Stimulated activated CD4-positive, alpha-beta T cell treated with anti-CD3 and anti-CD28 coated beads, Interleukin-15, amount 100 ng/mL, for 48 hours (primary cell): ENCODE measurements at regions not wholly inside any gene's neighbourhood (a gene's known extent, or its start where the extent isn't known, plus 50 kb on each side); places are given as distances from the start of the nearest gene placed in this dataset.

ENCODE experiments used
- DNase-seq, 2 donors: peaks; one replicate each; pipeline ENCODE4 v3.0.0-alpha.2; 2020; ENCODE audit warnings: low read depth in 2 of 2

DNA sequence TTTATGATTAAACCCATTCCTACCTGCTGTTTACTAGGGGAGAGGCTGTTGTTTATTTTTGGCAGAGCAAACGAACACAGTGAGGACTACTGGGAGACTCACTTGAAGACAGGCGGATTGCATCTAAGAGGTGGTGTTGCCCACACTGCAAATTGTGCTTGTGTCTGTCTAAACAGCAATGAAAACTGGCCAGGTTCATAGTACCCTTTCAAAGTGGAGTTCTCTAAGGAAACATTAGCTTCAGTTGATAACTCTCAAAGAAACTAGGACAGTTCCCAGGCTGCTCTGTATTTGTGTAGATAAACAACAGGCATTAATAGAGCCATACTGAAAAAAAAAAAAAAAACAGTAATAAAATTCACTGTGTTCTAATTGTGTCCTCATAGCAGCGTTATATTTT is 466.0 kb upstream of the RGS6 start:
- DNase-seq = no peak

DNA sequence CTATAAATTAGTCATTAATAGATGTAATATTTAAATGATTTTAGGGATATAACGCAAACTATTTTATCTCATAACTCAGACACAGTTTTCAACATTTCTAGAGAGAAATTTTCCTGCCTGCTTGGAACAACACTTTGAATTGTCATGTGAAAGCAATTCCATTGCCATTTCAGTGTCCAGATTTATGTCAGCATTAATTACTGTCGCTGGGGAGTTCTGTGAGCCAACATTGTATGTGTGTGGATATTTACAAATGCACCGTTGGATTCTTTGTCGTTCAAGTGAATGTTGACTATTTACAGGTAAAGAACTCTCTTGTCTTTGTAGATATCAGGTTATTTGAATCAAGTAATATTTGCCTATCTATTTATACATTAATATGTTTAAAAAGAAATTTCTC is 465.3 kb upstream of the RGS6 start:
- DNase-seq = no peak

DNA sequence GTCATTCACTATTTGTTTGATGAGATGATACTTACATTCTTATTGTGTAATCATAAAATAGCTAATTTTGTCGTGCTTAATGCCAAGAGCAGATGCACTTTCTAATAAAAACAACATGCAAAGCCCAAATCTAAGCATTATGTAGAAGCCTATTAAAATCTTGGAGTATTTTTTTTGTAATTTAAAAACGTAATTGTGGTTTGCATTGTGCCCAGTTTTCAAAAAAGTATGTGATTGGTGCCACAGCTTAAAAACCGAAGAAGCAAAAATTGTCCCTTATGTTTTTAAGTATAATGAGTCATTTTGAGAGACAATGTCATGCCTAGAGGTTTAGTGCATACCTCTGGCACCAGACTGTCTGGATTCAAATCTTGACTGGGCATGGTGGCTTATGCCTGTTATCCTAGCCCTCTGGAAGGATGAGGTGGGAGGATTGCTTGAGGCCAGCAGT is 464.8 kb upstream of the RGS6 start:
- DNase-seq = no peak

DNA sequence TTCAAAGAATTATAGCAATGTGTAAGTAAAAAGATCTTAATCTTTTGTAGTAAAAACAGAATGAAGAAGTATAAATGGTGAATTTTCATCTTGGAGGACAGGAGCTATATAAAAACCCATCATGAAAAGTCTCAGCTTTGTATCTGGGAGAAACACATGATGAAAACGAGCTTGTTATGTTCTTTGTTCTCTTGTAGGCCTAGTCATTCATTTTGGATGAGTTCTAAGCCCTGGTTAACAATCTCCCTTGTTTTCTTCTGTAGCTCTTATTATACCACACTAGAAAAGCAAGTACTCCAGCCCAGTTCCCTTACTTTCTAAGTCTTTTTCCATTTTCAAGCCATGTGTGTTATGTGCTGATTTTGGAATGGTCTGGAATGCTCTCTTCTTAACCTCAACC is 463.5 kb upstream of the RGS6 start:
- no peak for DNase-seq

DNA sequence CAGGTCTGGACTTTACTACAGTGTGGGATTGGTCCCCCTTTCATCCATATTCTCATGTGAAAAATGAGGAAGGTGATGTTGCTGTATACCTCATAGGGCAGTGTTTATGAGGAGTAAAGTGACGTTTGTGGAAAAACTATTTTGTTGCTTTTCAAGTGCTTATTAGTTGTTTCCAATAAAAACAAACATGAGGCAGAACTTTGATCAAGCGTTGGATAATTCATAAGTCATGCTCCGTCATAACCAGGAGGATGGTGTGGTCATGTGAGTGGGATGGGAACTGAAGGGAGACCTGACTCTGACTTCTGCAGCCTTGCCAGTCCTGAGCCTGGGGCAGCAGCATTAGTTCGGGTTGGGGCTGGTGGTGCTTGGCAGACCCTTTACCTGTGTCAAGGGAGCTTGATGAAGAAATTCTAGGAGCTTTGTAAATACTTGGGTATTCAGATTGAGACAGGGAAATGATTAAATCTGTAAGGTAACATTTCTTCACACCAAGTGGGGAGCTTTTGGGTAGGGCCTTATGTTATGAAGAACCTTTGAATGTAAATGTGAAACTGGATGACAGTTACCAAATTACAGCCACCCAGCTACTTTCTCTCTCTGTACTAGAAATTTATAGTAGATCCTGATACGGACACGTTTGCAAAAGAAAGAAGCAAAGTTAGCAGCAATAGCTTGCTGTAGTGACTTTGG is 462.4 kb upstream of the RGS6 start:
- no peak for DNase-seq

DNA sequence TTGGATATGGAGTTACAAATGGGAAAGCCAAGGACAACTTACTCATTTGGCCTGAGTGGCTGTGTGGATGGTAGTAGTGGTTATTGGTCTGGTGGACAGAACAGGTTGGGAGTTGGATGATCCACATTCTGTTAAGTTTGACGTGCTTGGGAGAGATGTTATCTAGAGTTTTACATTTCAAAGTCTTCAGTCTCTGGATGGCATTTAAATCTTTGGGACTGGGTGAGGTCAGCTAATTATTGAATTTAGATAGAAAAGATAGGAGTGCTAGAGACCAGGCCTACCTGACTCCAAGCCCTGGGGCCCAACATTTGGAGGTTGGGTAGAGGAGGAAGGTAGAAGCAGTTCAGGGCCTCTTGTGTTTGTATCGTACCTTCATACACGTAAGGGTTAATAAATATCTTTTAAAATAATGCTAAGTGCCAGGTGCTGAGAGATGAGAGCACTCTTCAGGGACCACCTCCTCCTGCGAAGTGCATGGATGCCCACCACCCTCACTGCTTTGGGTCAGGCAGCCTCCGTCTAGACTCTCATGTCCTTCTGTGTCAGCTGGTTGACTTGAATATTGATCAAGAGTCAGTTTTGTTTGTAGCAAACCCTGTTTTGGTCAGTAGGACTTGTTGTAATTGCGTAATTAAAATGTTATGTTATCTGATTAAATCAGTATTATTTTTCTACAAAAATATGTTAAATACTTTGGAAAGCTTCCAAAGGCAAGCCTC is 460.4 kb upstream of the RGS6 start:
- no peak for DNase-seq

DNA sequence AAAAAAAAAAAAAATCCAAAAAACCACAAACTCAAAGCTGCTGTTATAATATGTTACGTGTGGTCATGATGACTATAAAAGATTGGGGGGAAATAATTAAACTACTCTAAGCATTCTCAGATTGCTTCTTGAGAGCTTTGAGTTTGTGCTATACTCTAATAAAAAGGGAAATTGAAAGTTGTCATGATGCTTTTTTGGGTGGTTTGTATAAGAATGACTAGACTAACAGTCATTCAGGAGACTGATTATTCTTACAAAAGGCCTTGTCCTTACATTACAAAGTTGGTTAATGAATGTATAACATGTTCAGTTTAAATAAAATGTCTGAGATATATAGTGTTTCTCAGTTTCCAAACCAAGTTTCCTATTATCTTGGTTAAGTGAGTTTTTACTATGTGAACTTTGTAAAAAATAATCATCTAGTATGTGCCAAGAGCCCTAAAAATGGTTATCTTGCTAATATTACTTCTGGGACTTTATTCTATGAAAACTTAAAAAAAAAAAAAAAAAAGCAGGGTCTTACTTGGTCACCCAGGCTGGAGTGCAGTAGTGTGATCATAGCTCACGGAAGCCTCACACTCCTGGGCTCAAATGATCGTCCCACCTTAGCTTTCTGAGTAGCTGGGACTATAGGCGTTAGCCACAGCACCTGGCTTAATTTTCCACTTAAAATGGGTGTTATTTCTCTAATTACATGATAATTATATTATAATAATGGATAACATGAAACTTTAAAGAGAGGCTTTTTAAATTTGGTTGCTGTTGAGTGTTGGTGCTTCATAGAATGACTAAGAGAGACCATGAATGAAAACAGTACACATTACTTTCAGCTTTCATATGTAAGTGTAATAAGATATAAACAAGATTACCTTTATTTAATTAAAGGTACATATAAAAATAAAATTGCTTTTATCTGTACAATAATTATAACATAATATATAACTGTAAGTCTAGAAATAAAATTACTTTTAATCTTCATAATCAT is 459.6 kb upstream of the RGS6 start:
- no peak for DNase-seq

DNA sequence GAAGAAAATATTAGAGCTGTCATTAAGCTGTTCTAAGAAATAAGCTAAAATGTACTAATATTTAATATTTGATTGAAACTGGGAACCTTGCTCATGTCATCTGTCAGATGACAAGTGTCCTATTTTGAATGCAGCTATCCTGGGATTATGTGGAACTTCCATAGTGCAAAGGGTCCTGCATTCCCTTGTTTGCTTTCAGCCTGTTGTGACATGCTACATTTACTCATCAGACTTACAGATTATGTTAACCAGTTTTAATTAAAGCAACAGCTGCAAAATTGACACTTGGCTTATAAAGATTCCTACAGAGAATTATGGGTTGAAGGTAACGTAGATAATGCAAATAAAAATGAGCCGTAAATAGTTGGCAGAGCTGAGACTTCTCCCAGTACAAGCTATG is 458.4 kb upstream of the RGS6 start:
- no peak for DNase-seq

DNA sequence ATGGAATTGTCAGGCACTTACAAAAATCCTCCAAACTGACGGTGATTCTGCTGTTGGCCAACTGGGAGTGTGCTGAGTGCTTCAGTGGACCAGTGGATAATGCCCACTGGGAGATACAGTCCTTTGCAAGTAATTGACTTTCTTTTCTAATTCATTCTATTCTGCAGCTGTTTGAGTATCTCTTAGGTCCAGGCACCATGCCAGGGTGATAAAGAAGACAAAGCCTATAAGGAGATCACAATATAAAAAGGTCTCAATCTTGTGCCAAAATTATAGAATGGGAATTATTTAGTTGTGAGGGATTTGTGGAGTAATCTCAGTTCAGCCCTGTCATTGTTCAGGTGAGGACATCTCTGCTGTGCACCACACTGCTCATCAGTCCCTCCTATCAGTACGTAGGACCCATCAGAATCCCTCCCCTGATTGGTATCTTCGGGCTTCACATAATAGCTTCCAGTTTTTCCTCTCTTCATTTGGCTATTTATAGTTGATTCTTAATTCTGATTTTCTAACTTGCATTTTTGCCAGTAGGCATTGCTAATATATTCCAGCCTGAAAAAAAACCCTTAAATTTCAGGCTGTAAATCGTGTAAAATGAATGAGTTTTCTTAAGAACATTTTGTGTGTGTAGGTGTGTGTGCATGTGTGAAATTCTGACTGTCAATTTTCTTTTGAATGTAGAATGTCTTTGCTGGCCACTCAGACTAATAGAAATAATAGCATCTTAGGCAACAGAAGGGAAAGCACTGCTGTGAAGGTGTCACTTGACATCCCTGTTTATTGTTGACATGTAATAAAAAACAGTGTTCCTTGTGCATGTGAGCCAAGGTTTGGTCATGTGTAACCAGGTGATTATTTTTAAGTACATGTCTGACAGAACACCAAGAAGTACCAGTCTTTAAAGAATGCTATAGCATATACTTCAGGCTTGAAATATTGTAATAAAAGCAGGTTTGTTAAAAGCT is 457.6 kb upstream of the RGS6 start:
- no peak for DNase-seq

DNA sequence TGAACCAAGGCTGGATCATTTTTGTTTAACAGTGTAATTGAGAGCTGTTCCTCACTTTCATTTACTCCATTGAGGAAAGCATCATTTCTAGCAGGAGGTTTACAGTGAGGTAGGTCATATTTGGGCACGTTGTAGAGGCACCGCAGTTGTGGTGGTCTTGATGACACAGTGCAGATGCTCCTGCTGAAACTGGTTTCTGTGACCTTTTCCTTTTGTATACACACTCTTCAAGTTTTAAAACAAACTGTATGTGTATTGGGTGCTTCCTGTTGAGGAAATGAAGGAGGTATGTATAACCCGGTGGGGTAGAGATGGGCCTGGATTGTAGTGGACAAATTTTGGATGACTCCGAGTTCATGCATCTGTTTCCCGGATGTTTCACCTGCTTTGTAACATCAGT is 456.3 kb upstream of the RGS6 start:
- DNase-seq = no peak

DNA sequence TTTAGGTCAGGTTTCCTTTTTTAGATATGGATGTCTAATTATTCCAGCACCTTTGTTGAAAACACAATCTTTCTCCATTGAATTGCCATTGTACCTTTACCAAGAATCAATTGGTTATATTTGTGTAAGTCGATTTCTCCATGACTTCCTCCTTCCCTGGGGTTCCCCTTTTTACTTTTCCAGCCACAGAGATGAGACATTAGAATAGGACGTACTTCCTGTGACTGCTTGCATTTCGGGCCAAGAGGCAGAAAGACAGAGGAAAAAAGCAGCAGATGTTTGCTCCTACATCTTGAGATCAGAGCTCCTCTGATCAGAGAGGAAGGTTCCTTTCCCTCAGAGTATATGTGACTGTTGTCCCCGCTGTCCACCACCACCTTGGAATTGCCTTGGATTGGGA is 453.7 kb upstream of the RGS6 start:
- DNase-seq = no peak

DNA sequence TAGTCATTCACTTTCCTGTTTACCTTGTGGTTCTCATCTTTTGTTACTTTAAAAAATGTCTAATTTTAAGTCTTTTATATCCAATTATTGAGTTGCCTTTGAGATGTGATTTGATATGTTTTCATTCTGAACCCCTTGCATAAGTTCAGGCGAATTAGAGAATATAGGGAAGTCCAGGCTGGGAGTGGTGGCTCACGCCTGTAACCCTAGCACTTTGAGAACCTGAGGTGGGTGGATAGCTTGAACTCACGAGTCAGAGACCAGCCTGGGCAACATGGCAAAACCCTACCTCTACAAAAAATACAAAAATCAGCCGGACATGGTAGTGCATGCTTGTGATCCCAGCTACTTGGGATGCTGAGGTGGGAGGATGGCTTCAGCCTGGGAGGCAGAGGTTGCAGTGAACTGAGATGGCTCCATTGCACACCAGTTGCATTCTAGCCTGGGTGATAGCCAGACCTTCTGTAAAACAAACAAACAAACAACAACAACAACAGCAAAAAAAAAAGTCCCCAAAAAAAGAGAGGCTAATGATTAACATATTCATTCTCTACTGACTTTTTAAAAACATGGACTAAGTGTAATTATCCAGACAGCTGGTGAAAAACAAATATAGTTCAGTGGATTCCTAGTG is 451.1 kb upstream of the RGS6 start:
- DNase-seq = no peak

DNA sequence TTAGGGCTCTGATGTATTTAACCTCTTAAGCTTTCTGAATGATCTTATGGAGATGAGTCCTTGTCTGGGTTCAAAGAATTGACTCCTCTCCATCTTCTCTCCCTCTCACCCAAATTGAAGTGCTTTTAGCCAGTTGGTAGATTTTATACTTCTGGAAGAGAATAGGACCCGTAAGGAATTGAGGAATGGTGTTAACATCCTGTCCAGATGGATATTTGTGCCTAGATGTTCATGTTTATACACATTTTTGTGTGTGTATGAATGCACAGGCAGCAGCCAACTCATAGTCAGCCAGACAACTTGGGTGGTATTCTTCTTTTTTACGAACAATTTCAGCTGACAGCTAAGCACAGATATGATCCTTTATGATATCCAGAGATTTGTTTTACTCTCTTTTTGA is 449.6 kb upstream of the RGS6 start:
- DNase-seq = no peak

DNA sequence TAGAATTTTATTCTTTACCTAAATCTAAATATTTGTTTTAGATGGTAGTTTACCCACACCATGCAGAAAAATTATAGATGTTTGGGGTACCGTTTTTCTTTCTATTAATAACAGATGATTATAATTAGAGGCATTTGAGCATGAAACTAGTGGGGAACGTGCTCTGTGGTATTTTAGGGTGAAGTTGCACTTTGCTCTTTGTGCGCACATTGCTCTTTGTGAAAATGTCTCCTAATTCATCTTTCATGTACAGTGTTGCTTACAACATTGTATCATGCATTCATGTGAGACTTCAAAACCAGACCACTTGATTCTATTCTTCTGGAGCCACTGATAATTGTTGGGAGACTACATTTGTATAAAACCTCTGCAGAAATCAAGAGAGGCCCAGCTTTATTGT is 449.1 kb upstream of the RGS6 start:
- DNase-seq = no peak

DNA sequence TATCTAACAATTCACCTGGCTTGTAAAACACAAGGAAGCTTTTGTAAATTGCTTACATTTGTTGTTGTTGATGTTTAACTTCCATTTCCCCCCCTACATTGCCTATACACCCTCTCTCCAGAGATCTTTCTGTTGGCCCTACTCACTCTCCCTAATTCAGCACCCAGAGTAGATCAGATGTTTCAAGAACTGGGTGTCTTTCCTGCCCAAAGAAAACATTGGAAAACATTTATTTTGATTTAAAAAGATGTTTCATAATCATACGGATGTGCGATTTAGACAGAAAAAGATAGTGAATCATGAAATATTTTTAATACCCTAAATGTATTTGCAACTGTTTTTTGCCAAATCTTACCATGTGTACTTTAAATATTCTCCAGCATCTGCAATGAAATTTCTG is 446.4 kb upstream of the RGS6 start:
- no peak for DNase-seq

DNA sequence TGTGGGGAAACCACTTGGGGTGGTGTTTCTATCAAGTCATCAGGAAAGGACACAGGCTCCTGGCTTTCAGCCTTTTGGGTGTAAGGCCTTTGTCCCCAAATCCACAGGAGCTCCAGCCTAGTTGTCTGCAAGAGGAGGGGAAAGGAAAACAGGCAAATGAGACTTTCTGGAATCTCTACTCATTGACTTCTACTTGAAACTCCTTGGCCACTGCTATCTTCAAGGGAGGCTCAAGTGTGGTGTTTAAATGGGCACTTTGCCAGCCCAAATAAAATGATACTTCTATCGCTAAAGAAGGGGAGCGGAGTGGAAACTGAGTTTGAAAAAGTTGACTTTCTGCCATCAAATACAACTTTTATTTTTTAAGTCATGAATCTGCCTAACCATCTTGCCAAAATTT is 445.9 kb upstream of the RGS6 start:
- DNase-seq = no peak

DNA sequence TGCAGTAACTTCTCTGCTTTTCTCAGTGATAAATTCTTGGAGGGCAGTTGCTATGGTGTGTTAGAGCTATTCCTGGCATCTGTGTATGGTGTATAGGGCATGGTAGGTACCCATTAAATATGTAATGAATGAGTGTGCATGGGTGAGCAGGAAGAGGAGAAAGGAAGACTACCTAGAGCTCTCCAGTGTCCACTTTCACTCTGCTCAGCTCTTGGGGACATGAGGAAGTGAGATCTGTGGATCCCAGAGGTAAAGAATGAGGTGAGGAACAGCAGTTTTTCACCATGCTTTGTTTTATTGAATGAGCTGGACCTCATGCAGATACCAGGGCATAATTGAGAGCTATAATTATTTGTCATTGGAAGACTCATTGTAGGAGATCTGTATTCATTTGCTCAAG is 444.8 kb upstream of the RGS6 start:
- DNase-seq = no peak

DNA sequence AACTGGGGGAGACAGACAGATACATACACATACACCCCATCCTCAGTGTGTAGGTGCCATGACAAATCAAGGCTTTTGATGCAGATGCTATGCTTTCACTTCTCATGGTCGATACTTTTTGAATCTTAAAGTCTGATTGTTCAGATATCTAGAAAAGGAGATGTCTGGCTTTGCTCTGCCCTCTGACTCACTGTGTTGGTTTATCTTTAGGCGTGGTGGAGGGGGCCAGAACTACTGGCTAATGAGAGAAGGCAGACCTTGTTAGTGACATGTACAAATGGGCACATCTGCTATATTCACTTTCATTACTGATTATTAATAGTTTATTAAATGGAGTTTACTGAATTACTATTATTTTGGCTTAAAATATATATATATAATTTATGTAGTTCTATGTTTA is 444.3 kb upstream of the RGS6 start:
- no peak for DNase-seq

DNA sequence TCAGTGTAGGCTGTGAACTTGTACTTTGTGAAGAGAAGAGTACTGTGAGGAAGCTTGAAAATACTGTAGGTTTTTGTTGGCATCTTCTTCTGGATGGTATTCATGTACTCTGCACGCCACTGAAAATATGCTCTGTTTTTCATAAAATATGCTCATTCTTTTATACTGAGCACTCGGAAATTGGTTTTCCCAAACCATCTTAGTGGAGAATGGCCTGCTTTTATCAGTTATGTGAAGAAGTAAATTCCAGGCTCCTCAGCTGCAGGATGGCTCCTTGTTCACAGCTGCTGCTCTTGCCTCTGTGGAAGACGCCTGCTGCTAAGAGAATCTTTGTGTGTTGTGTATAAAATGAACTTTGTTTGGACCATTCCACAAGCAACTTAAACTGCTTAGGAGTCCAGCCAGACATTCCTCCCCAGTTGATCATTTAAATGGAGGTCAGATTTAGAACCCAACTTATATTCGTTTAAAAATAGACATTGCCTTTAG is 443.5 kb upstream of the RGS6 start:
- DNase-seq = no peak

DNA sequence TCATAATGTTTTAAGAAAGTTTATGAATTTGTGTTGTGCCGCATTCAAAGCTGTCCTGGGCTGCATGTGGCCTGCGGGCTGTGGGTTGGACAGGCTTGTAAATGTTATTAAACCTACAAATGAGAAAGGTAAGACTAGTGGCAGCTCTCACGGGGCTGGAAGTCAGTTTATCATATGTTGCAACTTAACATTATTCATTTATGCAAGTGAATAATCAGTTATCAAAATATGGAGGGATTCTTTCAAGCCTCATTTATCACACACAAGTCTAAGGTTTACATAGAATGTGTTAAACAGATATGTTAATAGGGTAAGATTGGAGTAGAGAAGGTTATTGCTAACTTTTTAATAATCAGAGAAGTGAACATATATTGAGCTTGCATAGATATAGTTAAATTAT is 442.5 kb upstream of the RGS6 start:
- no peak for DNase-seq

DNA sequence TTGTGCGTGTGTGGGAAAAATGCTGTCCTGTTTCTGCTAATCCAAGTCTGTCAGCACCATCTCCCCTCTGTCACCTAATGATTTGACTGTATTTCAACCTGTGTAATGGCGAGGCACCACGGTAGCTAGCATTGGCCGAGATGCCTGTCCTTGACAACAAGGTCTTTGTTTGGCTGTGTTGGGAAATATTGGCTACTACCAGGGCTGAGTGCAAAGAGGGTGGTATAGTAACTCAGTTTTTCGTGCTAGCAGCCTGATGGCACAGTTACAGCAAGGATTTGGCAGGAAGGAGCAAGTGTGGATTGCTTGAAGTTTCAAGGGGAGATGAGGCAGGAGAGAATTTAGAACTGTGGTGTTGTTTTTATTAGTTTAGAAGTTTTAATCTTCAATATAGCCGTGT is 440.3 kb upstream of the RGS6 start:
- no peak for DNase-seq
